ENCODE measurements at regions not wholly inside any gene's neighbourhood (a gene's known extent, or its start where the extent isn't known, plus 50 kb on each side); places are given as distances from the start of the nearest gene placed in this dataset.

DNA sequence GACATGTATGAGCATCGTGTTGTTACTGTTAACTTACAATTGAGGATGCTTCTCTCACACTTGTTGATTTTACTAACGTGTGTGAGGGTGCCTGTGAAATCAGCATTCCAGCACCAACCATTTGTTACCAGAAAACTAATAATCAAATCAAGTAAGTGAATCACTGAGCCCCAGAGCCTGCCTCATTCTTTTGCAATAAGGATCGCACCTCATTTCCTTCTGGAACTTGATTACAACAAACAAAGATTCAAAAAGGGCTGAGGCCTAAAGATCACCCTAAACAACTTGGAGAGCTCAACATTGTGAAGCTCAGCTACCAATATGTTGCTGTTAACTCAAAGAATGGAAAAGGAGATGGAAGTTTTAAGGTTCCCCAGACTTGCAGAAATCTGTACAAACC, 274.7 kb downstream of the TFAP2A start:
- TF ChIP-seq GATA2 (IDR thresholded peaks at IDR 0.05; ENCODE audit: low read depth, low read length) (no peak), GATA3 (IDR thresholded peaks at IDR 0.05; ENCODE audit: low read depth, low read length) (no peak)

All from SH-SY5Y (cell line).